COLO829 (cell line): ENCODE measurements at regions not wholly inside any gene's neighbourhood (a gene's known extent, or its start where the extent isn't known, plus 50 kb on each side); places are given as distances from the start of the nearest gene placed in this dataset.

Source experiments
- DNase-seq: peaks from one replicate; pipeline ENCODE4 v3.0.0; 2012; ENCODE audit warnings: low spot score

GRCh38 chr6:105608711-105609374 lies 206.0 kb upstream of the PREP start:
- peak; percentile 46 for DNase-seq

GRCh38 chr6:105607636-105608621 lies 205.0 kb upstream of the PREP start:
- no peak for DNase-seq

DNA sequence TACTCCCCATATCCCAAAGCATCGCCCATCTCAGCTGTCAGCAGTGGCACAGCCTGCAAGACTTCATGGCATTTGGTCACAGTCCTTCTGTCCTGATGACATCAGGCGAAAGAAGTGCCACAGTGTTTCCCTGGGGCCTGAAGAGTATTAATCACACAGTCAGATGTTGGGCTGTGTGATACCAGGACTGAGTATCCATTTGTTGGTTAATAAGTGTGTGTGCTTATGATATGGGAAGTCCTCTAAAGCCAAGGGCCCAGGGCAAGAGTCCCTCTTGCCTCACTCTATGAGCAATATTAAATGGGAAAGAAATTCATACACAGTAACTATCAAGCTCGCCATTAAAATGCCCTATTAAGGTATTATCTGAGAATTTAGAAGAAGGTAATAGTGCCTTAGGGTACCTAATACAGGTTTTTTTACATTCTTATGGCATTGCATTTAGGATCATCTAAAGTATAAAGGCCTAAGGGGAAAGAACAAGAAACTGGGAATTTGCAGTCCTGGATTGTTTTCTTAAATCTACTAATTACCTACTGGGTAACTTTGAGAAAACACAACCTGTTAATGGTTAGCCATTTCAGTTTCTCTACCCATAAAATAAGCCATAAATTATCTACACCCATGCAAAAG lies 204.1 kb upstream of the PREP start:
- DNase-seq = no peak

DNA sequence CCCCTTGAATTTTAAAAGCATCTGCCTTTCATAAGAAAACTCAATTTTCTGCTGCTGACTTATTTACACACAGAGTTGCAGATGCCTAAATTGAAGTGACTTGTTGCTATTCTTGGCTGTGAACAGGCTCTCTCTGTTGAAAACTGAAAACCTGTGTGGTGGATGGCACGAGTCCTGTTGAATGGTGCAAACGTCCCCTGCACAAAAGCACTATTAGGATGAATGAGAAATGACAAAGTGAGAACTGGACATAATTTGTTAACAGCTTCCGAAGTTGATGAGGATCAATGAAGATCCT lies 201.7 kb upstream of the PREP start:
- DNase-seq = no peak

GRCh38 chr6:105603788-105604586 lies 201.1 kb upstream of the PREP start:
- peak; percentile 20 for DNase-seq

DNA sequence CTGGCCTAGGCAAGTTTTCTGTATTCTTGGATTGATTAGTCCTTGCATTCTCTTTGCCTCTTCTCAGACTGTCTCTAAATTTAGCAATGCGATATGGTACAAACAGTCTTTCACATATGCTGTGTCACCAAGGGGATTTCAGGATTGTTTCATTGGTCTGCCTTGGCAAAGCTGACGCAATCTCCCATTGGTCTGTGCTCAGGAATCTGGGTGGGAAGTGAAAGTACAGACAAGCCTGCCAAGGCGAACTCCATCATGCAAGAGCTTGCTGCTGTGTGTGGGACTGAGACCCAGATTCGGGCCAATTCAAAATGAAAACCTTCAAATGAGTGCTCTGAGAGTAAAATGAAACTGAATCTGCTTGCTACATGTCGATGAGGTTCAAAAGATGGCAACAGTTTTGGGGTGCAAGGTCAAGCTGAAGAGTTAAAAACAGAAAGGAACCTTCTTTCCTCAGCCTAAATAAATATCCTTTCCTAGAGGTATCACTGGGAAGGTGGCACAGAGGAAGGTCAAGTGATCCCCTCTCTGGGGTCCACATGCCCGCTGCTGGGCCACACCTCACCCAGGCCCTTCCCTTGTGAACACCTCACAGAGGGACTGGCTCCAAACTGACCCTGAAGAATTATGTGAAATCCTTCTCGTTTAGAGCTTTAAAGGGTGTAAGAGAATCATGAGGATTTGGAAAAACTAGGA lies 198.8 kb upstream of the PREP start:
- no peak for DNase-seq

DNA sequence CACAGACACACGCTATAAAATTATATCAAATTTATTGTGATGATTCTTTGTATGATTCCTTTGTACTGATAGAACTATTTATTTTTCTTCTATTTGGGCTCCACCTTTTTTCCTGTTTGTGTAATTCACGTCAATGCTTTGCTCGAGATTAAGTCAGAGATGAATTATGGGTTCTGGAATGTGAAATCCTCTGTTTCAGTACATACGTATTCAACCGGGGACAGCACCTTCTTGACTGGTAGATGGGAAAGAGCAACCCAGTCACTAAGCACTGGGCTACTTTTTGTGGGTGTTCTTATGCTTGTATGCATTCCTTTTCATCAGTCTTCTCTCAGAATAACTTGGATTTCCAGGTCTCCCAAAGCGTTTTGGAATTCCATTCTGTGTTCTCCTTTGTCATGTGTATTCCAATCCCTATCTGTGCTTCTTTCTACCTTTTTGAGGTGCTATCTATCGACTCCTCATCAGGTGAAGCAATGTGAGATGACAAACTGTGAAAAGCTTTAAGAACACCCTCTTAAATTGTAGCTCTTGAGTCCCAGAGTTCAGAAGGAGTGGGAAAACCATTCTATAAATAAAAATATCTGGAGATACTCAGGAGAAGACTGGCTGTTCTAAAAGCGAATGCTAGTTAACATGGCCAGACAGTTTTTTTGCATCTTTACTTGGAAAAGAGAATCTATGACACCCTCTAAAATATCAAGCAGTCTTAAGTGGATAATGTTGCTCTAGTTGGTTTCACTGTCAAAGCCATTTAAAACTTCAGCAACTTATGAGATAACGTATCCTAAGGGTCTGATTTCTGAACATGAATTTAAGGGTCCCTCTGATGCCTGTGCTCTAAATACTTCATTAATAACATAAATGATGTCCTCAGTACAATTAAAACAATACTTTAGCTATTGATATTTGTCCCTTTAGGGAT lies 197.7 kb upstream of the PREP start:
- DNase-seq = no peak

GRCh38 chr6:105598264-105598663 lies 195.4 kb upstream of the PREP start:
- DNase-seq = no peak

DNA sequence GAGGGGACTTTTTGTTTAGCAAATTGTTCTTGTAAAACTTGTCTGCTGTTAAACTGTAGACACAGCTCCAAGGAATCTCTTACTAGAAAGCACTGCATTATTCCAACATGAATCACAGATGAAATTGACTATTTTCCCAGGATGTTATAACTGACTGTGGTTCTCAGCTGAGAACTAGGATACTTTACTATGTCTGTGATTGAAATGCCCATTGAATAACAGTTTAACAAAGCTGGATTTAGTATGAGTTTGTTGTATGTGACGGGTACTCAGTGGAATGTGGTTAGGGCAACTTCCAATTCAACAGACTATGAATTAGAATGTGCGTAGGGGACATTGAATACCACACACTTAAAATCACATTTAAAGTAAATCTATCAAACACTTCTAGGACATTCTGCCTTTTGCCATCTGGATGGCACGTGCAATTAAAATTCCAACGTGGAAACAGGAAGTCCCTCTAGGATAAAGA lies 193.4 kb upstream of the PREP start:
- peak; percentile 91 for DNase-seq

DNA sequence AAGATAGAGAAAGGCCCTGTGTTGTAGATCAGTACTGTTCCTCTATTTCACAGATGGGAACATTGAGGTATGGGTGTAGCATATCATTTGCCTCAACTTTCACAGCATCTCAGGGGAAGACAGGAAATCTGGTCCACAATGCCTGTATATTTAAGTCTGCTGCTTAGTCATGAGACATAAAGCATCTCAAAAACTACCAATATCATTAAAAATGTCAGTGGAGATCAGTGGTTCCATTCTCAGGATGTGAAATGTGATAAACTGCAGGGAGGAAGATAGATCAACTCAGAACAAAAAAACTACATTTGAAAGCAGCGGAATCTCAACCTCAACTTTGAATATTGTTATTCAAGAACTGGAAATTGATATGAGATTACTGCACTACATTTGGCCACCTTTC lies 192.9 kb upstream of the PREP start:
- DNase-seq = peak; percentile 13

DNA sequence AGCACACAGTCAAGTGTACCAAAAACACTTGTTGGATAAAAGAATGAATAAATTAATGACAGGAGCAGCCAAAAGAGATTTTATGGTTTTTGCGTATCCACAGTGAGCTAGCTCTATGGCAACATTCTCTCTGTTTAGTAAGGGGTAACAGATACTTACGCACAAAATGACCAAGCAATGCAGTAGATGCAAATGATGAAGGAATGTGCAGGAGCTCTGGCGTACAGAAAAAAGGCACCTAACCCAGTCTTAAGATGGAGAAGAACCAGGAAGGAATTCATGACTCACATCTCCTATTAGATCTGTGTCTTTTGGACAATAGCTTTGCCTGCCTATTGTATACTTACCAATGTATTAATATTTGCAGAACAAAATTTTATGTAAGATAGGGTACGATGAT lies 191.9 kb upstream of the PREP start:
- no peak for DNase-seq

DNA sequence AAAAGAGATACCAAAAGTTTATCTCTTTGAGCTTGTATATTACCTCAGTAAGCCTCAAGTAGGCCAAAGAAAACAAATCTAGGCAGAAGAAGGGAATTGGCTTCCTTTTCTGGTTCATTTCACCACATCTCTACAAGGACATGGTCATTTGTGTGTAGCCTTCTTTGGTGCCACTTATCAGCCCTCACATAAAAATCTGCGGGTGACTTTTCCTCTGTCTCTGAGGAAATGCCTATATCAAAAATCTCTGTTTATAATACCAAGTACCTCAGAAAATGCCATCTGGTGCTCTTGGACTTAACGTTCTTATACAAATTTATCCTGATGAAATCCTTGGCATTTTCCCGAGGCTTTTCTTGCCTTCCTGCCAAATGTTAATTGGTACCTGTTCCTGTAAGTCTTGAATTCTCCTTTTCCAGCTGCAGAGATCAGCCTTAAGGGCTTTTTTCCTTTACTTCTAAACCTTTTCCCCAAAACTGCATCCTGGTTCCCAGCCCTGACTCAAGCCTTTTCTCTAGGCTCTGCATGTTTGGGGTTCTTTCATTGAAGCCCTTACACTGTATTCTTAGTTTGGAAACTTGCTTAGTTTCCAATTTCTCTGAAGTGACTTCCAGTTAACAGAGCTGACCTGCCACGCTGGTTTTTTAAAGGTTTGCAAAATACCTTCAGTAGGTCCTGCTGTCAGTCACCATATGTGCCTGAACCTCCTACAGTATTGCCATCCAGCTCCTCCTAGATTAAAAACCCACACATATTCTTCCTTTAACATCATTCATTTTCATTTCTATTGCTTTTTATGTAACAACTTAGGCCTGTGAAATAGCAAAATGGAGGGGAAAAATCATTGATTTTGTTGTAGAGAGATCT lies 191.2 kb upstream of the PREP start:
- no peak for DNase-seq

- DNase-seq = peak; percentile 14
These were observed 190.3 kb upstream of the PREP start for GRCh38 chr6:105593056-105593690.

- no peak for DNase-seq
These were observed 189.4 kb upstream of the PREP start for GRCh38 chr6:105592329-105592728.

- no peak for DNase-seq
These were observed 188.2 kb upstream of the PREP start for GRCh38 chr6:105591053-105591452.

DNA sequence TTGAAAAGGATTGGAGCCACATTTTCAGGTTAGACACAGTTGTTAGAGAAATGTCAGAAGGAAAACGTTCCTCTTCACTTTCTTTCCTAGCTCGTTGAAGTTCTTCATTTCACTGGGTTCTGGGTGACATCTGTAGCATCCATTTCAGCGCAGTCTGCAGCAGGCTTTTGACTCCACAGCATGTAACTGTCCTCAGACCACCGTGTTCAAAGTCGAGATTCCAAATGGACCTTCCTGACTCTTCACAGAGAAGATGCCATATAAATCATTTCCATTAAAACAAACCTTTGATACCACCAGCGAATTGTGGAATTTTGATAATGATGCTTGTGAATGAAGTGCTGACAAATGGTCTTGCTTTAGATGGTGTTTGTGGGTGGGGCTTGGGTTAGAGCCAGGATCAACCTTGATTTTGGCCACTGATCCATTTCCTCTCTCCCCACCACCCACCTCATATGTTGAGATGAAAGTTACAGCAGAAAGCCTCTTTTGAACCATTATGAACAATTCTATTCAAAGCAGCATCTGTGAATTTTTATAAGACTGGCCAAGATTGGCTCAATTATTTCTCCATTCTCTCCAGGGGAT lies 185.3 kb upstream of the PREP start:
- no peak for DNase-seq

DNA sequence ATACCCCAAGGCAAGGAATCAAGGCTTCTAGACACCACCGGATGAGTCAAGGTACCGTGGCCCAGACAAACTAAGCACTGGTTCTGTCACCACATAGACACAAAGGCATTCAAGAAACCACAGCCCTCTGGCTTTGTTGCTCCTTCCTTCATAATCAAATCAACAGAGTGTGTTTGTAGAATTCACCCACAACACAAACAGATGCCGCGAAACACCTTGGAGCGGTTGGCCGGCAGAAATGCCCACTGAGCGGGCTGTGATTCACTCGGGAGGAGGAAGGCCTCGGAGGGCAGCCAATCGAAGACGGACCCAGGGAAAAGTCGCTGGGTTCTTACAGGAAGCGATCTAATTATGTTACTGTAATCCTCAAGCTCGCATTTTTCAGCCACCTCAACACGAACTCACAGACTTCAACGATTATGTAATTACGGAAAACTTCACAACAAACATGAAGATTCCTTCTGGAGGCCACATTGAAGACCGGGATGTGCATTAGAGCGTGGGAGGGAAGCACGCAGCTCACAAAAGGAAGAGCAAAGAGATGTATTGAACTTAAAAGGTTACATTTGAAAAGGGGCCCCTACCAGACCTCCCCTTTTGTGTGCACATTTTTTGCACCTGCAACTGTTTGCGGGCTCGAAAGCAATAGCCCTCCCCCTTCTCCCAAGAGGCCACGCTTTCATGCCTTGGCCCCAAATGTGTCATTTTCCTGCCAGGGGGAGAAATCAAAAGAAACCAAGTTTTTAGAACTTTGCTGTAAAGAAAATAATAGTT lies 184.7 kb upstream of the PREP start:
- no peak for DNase-seq
